Stimulated activated naive B cell treated with anti-CD40 and anti-IgM and Interleukin-4, amounts not matched to agents 10 μg/mL and 1 μg/mL and 100 μg/mL, for 72 hours (primary cell): ENCODE measurements at regions not wholly inside any gene's neighbourhood (a gene's known extent, or its start where the extent isn't known, plus 50 kb on each side); places are given as distances from the start of the nearest gene placed in this dataset.

Experiments used
- ATAC-seq, 2 donors: fragments of 150-1000 bp; cut with Tn5 transposase; replicated peaks; 2 replicates each; pipeline ENCODE4 v1.10.0; 2021; ENCODE audit warnings: moderate library complexity in 1 of 2
- DNase-seq: peaks from one replicate; pipeline ENCODE4 v3.0.0; 2021
- H3K27ac Mint-ChIP-seq: one replicate; pipeline ENCODE4 v1.8.0; 2022; ENCODE audit warnings: mild to moderate bottlenecking, mixed read lengths
- H3K27me3 Mint-ChIP-seq, 2 donors: one replicate each; pipeline ENCODE4 v1.8.0; 2022; ENCODE audit warnings: mixed read lengths in 2 of 2
- H3K36me3 Mint-ChIP-seq, 2 donors: one replicate each; pipeline ENCODE4 v1.8.0; 2022; ENCODE audit warnings: mixed read lengths in 2 of 2, mild to moderate bottlenecking in 1 of 2
- H3K4me1 Mint-ChIP-seq, 2 donors: one replicate each; pipeline ENCODE4 v1.8.0; 2022; ENCODE audit warnings: mixed read lengths in 2 of 2, mild to moderate bottlenecking in 1 of 2
- H3K4me3 Mint-ChIP-seq, 2 donors: one replicate each; pipeline ENCODE4 v1.8.0; 2022; ENCODE audit warnings: mild to moderate bottlenecking in 2 of 2, mixed read lengths in 2 of 2, moderate library complexity in 1 of 2
- H3K9me3 Mint-ChIP-seq, 2 donors: one replicate each; pipeline ENCODE4 v1.8.0; 2022; ENCODE audit warnings: mixed read lengths in 2 of 2, mild to moderate bottlenecking in 1 of 2

- ATAC-seq (no peak), DNase-seq (no peak)
- H3K9me3 Mint-ChIP-seq: peaks cover 10 to 16% of the 10 kb centered on the region in 2 donors
- no peaks in the 10 kb centered on the region for H3K27me3 Mint-ChIP-seq
- no peak overlapping the region for H3K4me3 Mint-ChIP-seq
- H3K36me3 Mint-ChIP-seq: peaks cover 11 to 15% of the 10 kb centered on the region in 2 donors
- peaks cover 13 to 32% of the 10 kb centered on the region in 2 donors for H3K4me1 Mint-ChIP-seq
- no peak overlapping the region for H3K27ac Mint-ChIP-seq
Observed at GRCh38 chr16:10335681-10336080, 50.2 kb upstream of the ATF7IP2 start.
